ENCODE measurements at regions not wholly inside any gene's neighbourhood (a gene's known extent, or its start where the extent isn't known, plus 50 kb on each side); places are given as distances from the start of the nearest gene placed in this dataset.
A peak's percentile ranks its signal among the peaks of the same experiment; 100 is the strongest.

- intact Hi-C loops (cut with micrococcal nuclease), result no loop called here
- H3K9me3 Mint-ChIP-seq (ENCODE audit: unreplicated experiment), result no peaks in the 10 kb centered on the region
- ChIA-PET POLR2A (no interaction called here), CTCF (interaction anchor here (0.7 to 1.1 kb wide), 4 partner anchors 8 to 328 kb away, joined by 3 to 4 read pairs (median 3); no protein-coding TSS in a partner anchor)
- no TSS peak for BruUV-seq (replicated peaks)
- no peak for DNase-seq (ENCODE audit: unreplicated experiment)
- no peaks in the 10 kb centered on the region for H3K36me3 Mint-ChIP-seq (ENCODE audit: insufficient read depth, unreplicated experiment)
- no peak overlapping the region for H3K4me3 Mint-ChIP-seq (ENCODE audit: unreplicated experiment)
- TF ChIP-seq CTCF (IDR thresholded peaks at IDR 0.05; ENCODE audit: unreplicated experiment), result no peak
- H3K4me1 Mint-ChIP-seq (ENCODE audit: insufficient read depth, unreplicated experiment), result no peaks in the 10 kb centered on the region
- no peak overlapping the region for H3K27ac Mint-ChIP-seq (ENCODE audit: low read depth, unreplicated experiment)
- H3K27me3 Mint-ChIP-seq (ENCODE audit: insufficient read depth, unreplicated experiment), result peaks cover 43% of the 10 kb centered on the region
These were observed 92.7 kb upstream of the DCD start for GRCh38 chr12:54740882-54741281.

- TF ChIP-seq CTCF (IDR thresholded peaks at IDR 0.05; ENCODE audit: unreplicated experiment), result no peak
- H3K36me3 Mint-ChIP-seq (ENCODE audit: insufficient read depth, unreplicated experiment), result no peaks in the 10 kb centered on the region
- no TSS peak for BruUV-seq (replicated peaks)
- no peak overlapping the region for H3K27ac Mint-ChIP-seq (ENCODE audit: low read depth, unreplicated experiment)
- no peak for DNase-seq (ENCODE audit: unreplicated experiment)
- H3K4me1 Mint-ChIP-seq (ENCODE audit: insufficient read depth, unreplicated experiment), result no peaks in the 10 kb centered on the region
- no peak overlapping the region for H3K4me3 Mint-ChIP-seq (ENCODE audit: unreplicated experiment)
- H3K9me3 Mint-ChIP-seq (ENCODE audit: unreplicated experiment), result no peaks in the 10 kb centered on the region
- H3K27me3 Mint-ChIP-seq (ENCODE audit: insufficient read depth, unreplicated experiment), result peaks cover 43% of the 10 kb centered on the region
- intact Hi-C loops (cut with micrococcal nuclease), result no loop called here
- POLR2A ChIA-PET, result no interaction called here
- CTCF ChIA-PET, result interaction anchor here (1.0 to 2.8 kb wide), 2 partner anchors 13 to 35 kb away, joined by 5 to 28 read pairs; no protein-coding TSS in a partner anchor
These were observed 88.4 kb upstream of the DCD start for GRCh38 chr12:54736549-54736948.

DNA sequence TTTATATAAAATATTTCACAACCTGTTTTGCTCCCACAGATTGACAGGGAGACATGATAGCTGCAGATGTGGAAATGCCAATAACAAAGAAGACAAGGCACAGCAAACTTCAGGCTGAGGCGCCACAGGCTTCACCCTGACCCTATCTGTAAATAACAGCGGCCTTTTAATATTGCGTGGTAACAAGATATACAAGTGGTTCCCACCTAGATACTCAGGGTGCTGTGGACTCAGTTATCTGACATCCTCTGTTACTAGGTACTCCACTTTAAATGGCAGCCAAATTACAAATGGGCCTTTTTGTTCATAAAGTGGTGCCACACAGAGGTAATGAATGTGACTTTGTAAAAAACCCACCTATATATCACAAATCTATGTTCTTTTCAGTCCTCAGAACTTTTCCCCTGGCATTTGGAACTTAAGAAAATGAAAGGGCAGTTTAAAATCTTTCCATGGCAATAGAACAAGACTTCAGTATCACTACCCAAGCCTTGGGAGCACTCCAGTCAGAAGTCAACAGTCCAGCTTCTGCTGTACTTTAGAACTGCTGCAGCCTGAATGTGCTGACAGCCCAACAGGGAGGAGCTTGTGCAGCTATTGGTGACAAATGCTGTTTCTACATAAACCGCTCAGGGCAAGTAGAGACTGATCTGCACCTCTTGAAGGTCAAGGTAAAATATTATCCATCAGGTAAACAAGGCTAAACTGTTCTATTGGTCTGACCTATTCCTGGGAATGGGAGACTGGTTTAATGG is 86.2 kb upstream of the DCD start:
- Mint-ChIP-seq H3K36me3 (ENCODE audit: insufficient read depth, unreplicated experiment) (no peaks in the 10 kb centered on the region), H3K9me3 (ENCODE audit: unreplicated experiment) (no peaks in the 10 kb centered on the region), H3K4me3 (ENCODE audit: unreplicated experiment) (no peak overlapping the region), H3K27ac (ENCODE audit: low read depth, unreplicated experiment) (no peak overlapping the region), H3K27me3 (ENCODE audit: insufficient read depth, unreplicated experiment) (peaks cover 52% of the 10 kb centered on the region), H3K4me1 (ENCODE audit: insufficient read depth, unreplicated experiment) (no peaks in the 10 kb centered on the region)
- POLR2A ChIA-PET, result no interaction called here
- intact Hi-C loops (cut with micrococcal nuclease), result no loop called here
- CTCF ChIA-PET, result interaction anchor here (1.0 to 2.8 kb wide), 7 partner anchors 9 to 155 kb away, joined by 3 to 28 read pairs (median 4); no protein-coding TSS in a partner anchor
- no peak for TF ChIP-seq CTCF (IDR thresholded peaks at IDR 0.05; ENCODE audit: unreplicated experiment)
- BruUV-seq (replicated peaks), result no TSS peak
- no peak for DNase-seq (ENCODE audit: unreplicated experiment)

GRCh38 chr12:54725233-54725843 is 77.2 kb upstream of the DCD start:
- no peaks in the 10 kb centered on the region for H3K9me3 Mint-ChIP-seq (ENCODE audit: unreplicated experiment)
- no peak overlapping the region for H3K27ac Mint-ChIP-seq (ENCODE audit: low read depth, unreplicated experiment)
- no peaks in the 10 kb centered on the region for H3K36me3 Mint-ChIP-seq (ENCODE audit: insufficient read depth, unreplicated experiment)
- H3K4me3 Mint-ChIP-seq (ENCODE audit: unreplicated experiment), result no peak overlapping the region
- peak; percentile 7 for TF ChIP-seq CTCF (IDR thresholded peaks at IDR 0.05; ENCODE audit: unreplicated experiment)
- BruUV-seq (replicated peaks), result no TSS peak
- peak; percentile 30 for DNase-seq (ENCODE audit: unreplicated experiment)
- POLR2A ChIA-PET, result no interaction called here
- intact Hi-C loops (cut with micrococcal nuclease), result no loop called here
- H3K27me3 Mint-ChIP-seq (ENCODE audit: insufficient read depth, unreplicated experiment), result peaks cover 82% of the 10 kb centered on the region
- H3K4me1 Mint-ChIP-seq (ENCODE audit: insufficient read depth, unreplicated experiment), result no peaks in the 10 kb centered on the region
- CTCF ChIA-PET, result interaction anchor here (0.6 to 2.4 kb wide), 11 partner anchors 11 to 261 kb away, joined by 3 to 14 read pairs (median 3); no protein-coding TSS in a partner anchor
